Osteoblast (primary cell): ENCODE measurements at regions not wholly inside any gene's neighbourhood (a gene's known extent, or its start where the extent isn't known, plus 50 kb on each side); places are given as distances from the start of the nearest gene placed in this dataset.

Source experiments
- DNase-seq: peaks from one replicate; pipeline ENCODE4 v3.0.0; 2011; ENCODE audit warnings: low spot score, mixed read lengths; ENCODE audit not compliant: insufficient read length; ENCODE audit errors: missing footprints
- H2AFZ ChIP-seq: 2 replicates; pipeline ENCODE4 v1.6.0; 2011; ENCODE audit warnings: mild to moderate bottlenecking, low read length
- H3K27ac ChIP-seq: 2 replicates; pipeline ENCODE4 v1.5.1; 2011; ENCODE audit warnings: mild to moderate bottlenecking, low read depth, low read length, moderate library complexity
- H3K27me3 ChIP-seq: 2 replicates; pipeline ENCODE4 v1.6.0; 2012; ENCODE audit warnings: mild to moderate bottlenecking, control low read depth, inconsistent platforms, low read length, moderate library complexity; ENCODE audit not compliant: insufficient read depth
- H3K36me3 ChIP-seq: 2 replicates; pipeline ENCODE4 v1.5.1; 2011; ENCODE audit warnings: mild to moderate bottlenecking, low read length, control low read depth, moderate library complexity; ENCODE audit not compliant: insufficient read depth
- H3K4me1 ChIP-seq: 2 replicates; pipeline ENCODE4 v1.5.1; 2011; ENCODE audit warnings: mild to moderate bottlenecking, low read length, control low read depth, moderate library complexity; ENCODE audit not compliant: insufficient read depth
- H3K4me2 ChIP-seq: 2 replicates; pipeline ENCODE4 v1.6.0; 2011; ENCODE audit warnings: mild to moderate bottlenecking, low read length; ENCODE audit not compliant: insufficient read depth
- H3K4me3 ChIP-seq: fragments of 200-600 bp; sonication (generic); 3 replicates; pipeline ENCODE4 v1.5.1; 2012; ENCODE audit warnings: mild to moderate bottlenecking, low read length, inconsistent platforms; ENCODE audit not compliant: insufficient read depth
- H3K79me2 ChIP-seq: 2 replicates; pipeline ENCODE4 v1.6.0; 2012; ENCODE audit warnings: mild to moderate bottlenecking, low read length, control low read depth, inconsistent platforms; ENCODE audit not compliant: insufficient read depth
- H3K9me3 ChIP-seq: 2 replicates; pipeline ENCODE4 v1.5.1; 2011; ENCODE audit warnings: low read depth, low read length, control low read depth
- H4K20me1 ChIP-seq: 2 replicates; pipeline ENCODE4 v1.6.0; 2012; ENCODE audit warnings: mild to moderate bottlenecking, low read length, control low read depth; ENCODE audit not compliant: insufficient read depth
- CTCF ChIP-seq: IDR thresholded peaks from 2 replicates; pipeline ENCODE4 v1.5.1; 2011; ENCODE audit warnings: mild to moderate bottlenecking, low read depth, low read length, moderate library complexity; ENCODE audit errors: extremely low read depth

- no peaks in the 10 kb centered on the region for H3K79me2 ChIP-seq
- no peak overlapping the region for H3K4me3 ChIP-seq
- no peaks in the 10 kb centered on the region for H3K27me3 ChIP-seq
- peak overlapping the region; percentile 81 for H3K27ac ChIP-seq
- no peaks in the 10 kb centered on the region for H4K20me1 ChIP-seq
- DNase-seq: no peak
- H3K4me1 ChIP-seq: peaks cover 36% of the 10 kb centered on the region
- H2AFZ ChIP-seq: no peak overlapping the region
- no peaks in the 10 kb centered on the region for H3K9me3 ChIP-seq
- H3K4me2 ChIP-seq: no peak overlapping the region
- no peaks in the 10 kb centered on the region for H3K36me3 ChIP-seq
- no peak for TF ChIP-seq CTCF
Observed at GRCh38 chr2:63734510-63734909, 107.2 kb upstream of the UGP2 start.

DNA sequence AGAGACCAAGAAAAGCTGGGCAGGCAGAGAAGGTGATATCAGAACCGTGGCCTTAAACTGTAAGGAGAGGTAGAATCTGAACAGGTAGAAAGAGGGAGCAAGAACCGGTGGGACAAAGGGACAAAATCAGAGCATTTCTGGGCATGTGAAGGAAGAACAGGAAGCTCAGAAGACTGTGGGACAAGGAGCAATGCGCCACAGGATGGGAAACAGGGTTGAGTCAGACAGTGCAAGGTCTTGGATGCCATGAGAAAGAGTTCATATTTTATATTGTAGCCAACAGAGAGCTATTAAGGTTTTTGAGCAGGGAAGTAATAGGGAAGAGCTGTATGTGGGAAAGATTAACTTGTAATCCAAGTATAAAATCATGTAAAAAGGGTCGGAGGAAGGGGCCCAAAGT is 106.4 kb upstream of the UGP2 start:
- Histone ChIP-seq H3K4me3 (no peak overlapping the region), H2AFZ (peak overlapping the region; percentile 87), H3K4me2 (peak overlapping the region; percentile 20), H3K9me3 (no peaks in the 10 kb centered on the region), H4K20me1 (no peaks in the 10 kb centered on the region), H3K79me2 (no peaks in the 10 kb centered on the region), H3K27me3 (no peaks in the 10 kb centered on the region), H3K4me1 (peaks cover 36% of the 10 kb centered on the region), H3K27ac (peak overlapping the region; percentile 81), H3K36me3 (no peaks in the 10 kb centered on the region)
- TF ChIP-seq CTCF: no peak
- peak; percentile 70 for DNase-seq

- Histone ChIP-seq H3K4me3 (no peak overlapping the region), H3K36me3 (no peaks in the 10 kb centered on the region), H3K9me3 (no peaks in the 10 kb centered on the region), H3K4me1 (peaks cover 36% of the 10 kb centered on the region), H3K27me3 (no peaks in the 10 kb centered on the region), H3K79me2 (no peaks in the 10 kb centered on the region), H3K27ac (peak overlapping the region; percentile 81), H4K20me1 (no peaks in the 10 kb centered on the region), H3K4me2 (peak overlapping the region; percentile 18), H2AFZ (no peak overlapping the region)
- no peak for TF ChIP-seq CTCF
- no peak for DNase-seq
Observed at GRCh38 chr2:63735931-63736330, 105.8 kb upstream of the UGP2 start.

DNA sequence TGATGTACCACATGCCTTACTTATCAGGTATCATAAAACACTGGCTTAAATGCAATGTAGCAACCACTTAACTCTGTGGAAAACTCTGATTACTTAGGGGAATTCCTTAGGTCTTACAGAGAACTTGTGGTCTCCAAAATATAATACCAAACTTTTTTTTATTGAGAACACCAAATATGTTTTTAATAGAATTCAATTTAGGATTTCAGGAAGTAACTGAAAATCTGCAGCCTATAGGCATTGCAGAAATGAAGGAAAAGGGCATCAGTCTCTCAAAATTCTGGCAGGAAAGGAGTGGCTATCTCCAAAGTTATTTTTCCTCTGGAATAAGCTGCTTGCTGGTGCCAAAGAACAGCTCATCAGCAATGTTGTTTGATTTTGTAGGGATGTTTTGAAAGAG is 105.3 kb upstream of the UGP2 start:
- Histone ChIP-seq H3K36me3 (no peaks in the 10 kb centered on the region), H3K4me3 (no peak overlapping the region), H3K27me3 (no peaks in the 10 kb centered on the region), H2AFZ (no peak overlapping the region), H3K4me2 (peak overlapping the region; percentile 18), H3K9me3 (no peaks in the 10 kb centered on the region), H4K20me1 (no peaks in the 10 kb centered on the region), H3K27ac (peak overlapping the region; percentile 81), H3K4me1 (peaks cover 40% of the 10 kb centered on the region), H3K79me2 (no peaks in the 10 kb centered on the region)
- TF ChIP-seq CTCF: no peak
- DNase-seq: peak; percentile 68
